NB4 (cell line): ENCODE measurements at regions not wholly inside any gene's neighbourhood (a gene's known extent, or its start where the extent isn't known, plus 50 kb on each side); places are given as distances from the start of the nearest gene placed in this dataset.

Source experiments
- CTCF ChIP-seq: IDR thresholded peaks from one replicate; pipeline ENCODE4 v1.5.1; 2012; ENCODE audit warnings: low read depth, low read length
- MYC ChIP-seq: IDR thresholded peaks from 2 replicates; pipeline ENCODE4 v1.6.1; 2011; ENCODE audit warnings: low read depth, low read length
- POLR2A ChIP-seq: IDR thresholded peaks from 2 replicates; pipeline ENCODE4 v1.6.1; 2011; ENCODE audit warnings: mild to moderate bottlenecking; ENCODE audit not compliant: insufficient read length; ENCODE audit errors: extremely low read depth

- TF ChIP-seq CTCF (no peak), POLR2A (no peak), MYC (no peak)
Measured at GRCh38 chr2:216319771-216320170, 52.5 kb downstream of the MARCHF4 start.
